ENCODE measurements at regions not wholly inside any gene's neighbourhood (a gene's known extent, or its start where the extent isn't known, plus 50 kb on each side); places are given as distances from the start of the nearest gene placed in this dataset.

GRCh38 chr3:34377961-34378360 lies 579.5 kb downstream of the PDCD6IP start:
- intact Hi-C loops (cut with micrococcal nuclease; ENCODE audit: unreplicated experiment), result no loop called here
- Histone ChIP-seq H3K4me2 (no peak overlapping the region), H4K20me1 (ENCODE audit: insufficient read depth) (no peaks in the 10 kb centered on the region), H3K4me3 (no peak overlapping the region), H3K27me3 (ENCODE audit: insufficient read depth, low read depth) (no peaks in the 10 kb centered on the region), H2AFZ (no peak overlapping the region), H3K79me2 (ENCODE audit: low read depth) (no peaks in the 10 kb centered on the region), H3F3A (ENCODE audit: insufficient read depth, low read depth) (no peaks in the 10 kb centered on the region), H3K9me3 (ENCODE audit: insufficient read depth, low read depth) (no peaks in the 10 kb centered on the region), H3K9me2 (ENCODE audit: insufficient read depth) (no peaks in the 10 kb centered on the region), H3K36me3 (ENCODE audit: low read depth) (no peaks in the 10 kb centered on the region), H3K4me1 (replicated peaks; ENCODE audit: insufficient read depth) (no peaks in the 10 kb centered on the region), H3K27ac (no peak overlapping the region)
- no TSS peak for BruUV-seq (replicated peaks)
- POLR2A ChIA-PET (ENCODE audit: unreplicated experiment), result interaction anchor here (0.6 kb wide), 1 partner anchor 536 kb away, joined by 4 read pairs; no protein-coding TSS in a partner anchor
- CTCF ChIA-PET, result no interaction called here
- TF ChIP-seq CTCF (conservative IDR thresholded peaks at IDR 0.05), result no peak
- TF ChIP-seq EZH2 (IDR thresholded peaks at IDR 0.05; ENCODE audit: low read depth), result no peak
- no peak for DNase-seq

GRCh38 chr3:34381243-34381642 lies 582.8 kb downstream of the PDCD6IP start:
- Histone ChIP-seq H2AFZ (no peak overlapping the region), H3K36me3 (ENCODE audit: low read depth) (no peaks in the 10 kb centered on the region), H4K20me1 (ENCODE audit: insufficient read depth) (no peaks in the 10 kb centered on the region), H3K4me1 (replicated peaks; ENCODE audit: insufficient read depth) (no peaks in the 10 kb centered on the region), H3K9me3 (ENCODE audit: insufficient read depth, low read depth) (no peaks in the 10 kb centered on the region), H3K9me2 (ENCODE audit: insufficient read depth) (no peaks in the 10 kb centered on the region), H3F3A (ENCODE audit: insufficient read depth, low read depth) (no peaks in the 10 kb centered on the region), H3K79me2 (ENCODE audit: low read depth) (no peaks in the 10 kb centered on the region), H3K27ac (no peak overlapping the region), H3K4me2 (no peak overlapping the region), H3K4me3 (no peak overlapping the region), H3K27me3 (ENCODE audit: insufficient read depth, low read depth) (no peaks in the 10 kb centered on the region)
- POLR2A ChIA-PET (ENCODE audit: unreplicated experiment), result no interaction called here
- DNase-seq, result no peak
- intact Hi-C loops (cut with micrococcal nuclease; ENCODE audit: unreplicated experiment), result no loop called here
- CTCF ChIA-PET, result no interaction called here
- BruUV-seq (replicated peaks), result no TSS peak
- TF ChIP-seq CTCF (conservative IDR thresholded peaks at IDR 0.05), result no peak
- TF ChIP-seq EZH2 (IDR thresholded peaks at IDR 0.05; ENCODE audit: low read depth), result no peak

GRCh38 chr3:34382859-34383258 lies 584.4 kb downstream of the PDCD6IP start:
- DNase-seq, result no peak
- Histone ChIP-seq H3K9me3 (ENCODE audit: insufficient read depth, low read depth) (no peaks in the 10 kb centered on the region), H3K4me1 (replicated peaks; ENCODE audit: insufficient read depth) (no peaks in the 10 kb centered on the region), H3K4me2 (no peak overlapping the region), H2AFZ (no peak overlapping the region), H3K79me2 (ENCODE audit: low read depth) (no peaks in the 10 kb centered on the region), H3K27me3 (ENCODE audit: insufficient read depth, low read depth) (no peaks in the 10 kb centered on the region), H3K27ac (no peak overlapping the region), H3F3A (ENCODE audit: insufficient read depth, low read depth) (no peaks in the 10 kb centered on the region), H3K9me2 (ENCODE audit: insufficient read depth) (no peaks in the 10 kb centered on the region), H3K4me3 (no peak overlapping the region), H3K36me3 (ENCODE audit: low read depth) (no peaks in the 10 kb centered on the region), H4K20me1 (ENCODE audit: insufficient read depth) (no peaks in the 10 kb centered on the region)
- intact Hi-C loops (cut with micrococcal nuclease; ENCODE audit: unreplicated experiment), result no loop called here
- ChIA-PET POLR2A (ENCODE audit: unreplicated experiment) (no interaction called here), CTCF (no interaction called here)
- TF ChIP-seq EZH2 (IDR thresholded peaks at IDR 0.05; ENCODE audit: low read depth) (no peak), CTCF (conservative IDR thresholded peaks at IDR 0.05) (no peak)
- BruUV-seq (replicated peaks), result no TSS peak
